Effector memory CD4-positive, alpha-beta T cell (primary cell): ENCODE measurements at regions not wholly inside any gene's neighbourhood (a gene's known extent, or its start where the extent isn't known, plus 50 kb on each side); places are given as distances from the start of the nearest gene placed in this dataset.

Experiments
- DNase-seq, 3 donors: peaks; one replicate each; pipeline ENCODE4 v3.0.0-alpha.2; 2020
- H3K27ac ChIP-seq: 2 replicates; pipeline ENCODE4 v1.7.0; 2013; ENCODE audit warnings: mild to moderate bottlenecking, low read length, moderate library complexity; ENCODE audit not compliant: insufficient read depth, poor library complexity, severe bottlenecking
- H3K27me3 ChIP-seq: replicated peaks from 2 replicates; pipeline ENCODE4 v1.7.0; 2013; ENCODE audit warnings: mild to moderate bottlenecking, low read length; ENCODE audit not compliant: insufficient read depth, control insufficient read depth, poor library complexity, severe bottlenecking
- H3K36me3 ChIP-seq: 2 replicates; pipeline ENCODE4 v1.7.0; 2013; ENCODE audit warnings: mild to moderate bottlenecking, low read length, moderate library complexity; ENCODE audit not compliant: control insufficient read depth, insufficient read depth
- H3K4me1 ChIP-seq: 2 replicates; pipeline ENCODE4 v1.7.0; 2013; ENCODE audit warnings: low read length, mild to moderate bottlenecking; ENCODE audit not compliant: control insufficient read depth, insufficient read depth, poor library complexity, severe bottlenecking
- H3K4me3 ChIP-seq: 2 replicates; pipeline ENCODE4 v1.7.0; 2013; ENCODE audit warnings: low read length, low read depth, mild to moderate bottlenecking; ENCODE audit not compliant: insufficient read depth, poor library complexity, severe bottlenecking
- H3K9me3 ChIP-seq: 2 replicates; pipeline ENCODE4 v1.7.0; 2013; ENCODE audit warnings: mild to moderate bottlenecking, low read length, moderate library complexity; ENCODE audit not compliant: control insufficient read depth

- H3K4me3 ChIP-seq = no peak overlapping the region
- no peaks in the 10 kb centered on the region for H3K36me3 ChIP-seq
- no peaks in the 10 kb centered on the region for H3K9me3 ChIP-seq
- no peaks in the 10 kb centered on the region for H3K4me1 ChIP-seq
- H3K27me3 ChIP-seq = no peaks in the 10 kb centered on the region
- H3K27ac ChIP-seq = no peak overlapping the region
- no peak for DNase-seq
These were observed 76.2 kb upstream of the HDAC4 start for GRCh38 chr2:239476757-239477585.

GRCh38 chr2:239476029-239476756 is 75.4 kb upstream of the HDAC4 start:
- Histone ChIP-seq H3K27ac (no peak overlapping the region), H3K36me3 (no peaks in the 10 kb centered on the region), H3K4me3 (no peak overlapping the region), H3K9me3 (no peaks in the 10 kb centered on the region), H3K27me3 (no peaks in the 10 kb centered on the region), H3K4me1 (no peaks in the 10 kb centered on the region)
- DNase-seq = no peak

GRCh38 chr2:239475161-239476028 is 74.6 kb upstream of the HDAC4 start:
- Histone ChIP-seq H3K27ac (no peak overlapping the region), H3K9me3 (no peaks in the 10 kb centered on the region), H3K27me3 (no peaks in the 10 kb centered on the region), H3K4me1 (no peaks in the 10 kb centered on the region), H3K4me3 (no peak overlapping the region), H3K36me3 (no peaks in the 10 kb centered on the region)
- DNase-seq = no peak

- no peak for DNase-seq
- Histone ChIP-seq H3K27ac (no peak overlapping the region), H3K27me3 (no peaks in the 10 kb centered on the region), H3K36me3 (no peaks in the 10 kb centered on the region), H3K4me1 (no peaks in the 10 kb centered on the region), H3K9me3 (no peaks in the 10 kb centered on the region), H3K4me3 (no peak overlapping the region)
These were observed 72.5 kb upstream of the HDAC4 start for GRCh38 chr2:239473211-239473805.

GRCh38 chr2:239472235-239472775 is 71.5 kb upstream of the HDAC4 start:
- Histone ChIP-seq H3K27me3 (no peaks in the 10 kb centered on the region), H3K27ac (no peak overlapping the region), H3K36me3 (no peaks in the 10 kb centered on the region), H3K4me3 (no peak overlapping the region), H3K9me3 (no peaks in the 10 kb centered on the region), H3K4me1 (no peaks in the 10 kb centered on the region)
- DNase-seq = no peak

GRCh38 chr2:239471011-239471792 is 70.4 kb upstream of the HDAC4 start:
- Histone ChIP-seq H3K27ac (no peak overlapping the region), H3K4me1 (no peaks in the 10 kb centered on the region), H3K4me3 (no peak overlapping the region), H3K27me3 (no peaks in the 10 kb centered on the region), H3K36me3 (no peaks in the 10 kb centered on the region), H3K9me3 (no peaks in the 10 kb centered on the region)
- DNase-seq = no peak

- DNase-seq = no peak
- Histone ChIP-seq H3K4me1 (no peaks in the 10 kb centered on the region), H3K9me3 (no peaks in the 10 kb centered on the region), H3K27me3 (no peaks in the 10 kb centered on the region), H3K36me3 (no peaks in the 10 kb centered on the region), H3K4me3 (no peak overlapping the region), H3K27ac (no peak overlapping the region)
These were observed 69.5 kb upstream of the HDAC4 start for GRCh38 chr2:239470151-239470900.

- H3K36me3 ChIP-seq = no peaks in the 10 kb centered on the region
- no peaks in the 10 kb centered on the region for H3K27me3 ChIP-seq
- H3K9me3 ChIP-seq = no peaks in the 10 kb centered on the region
- no peak overlapping the region for H3K4me3 ChIP-seq
- no peak overlapping the region for H3K27ac ChIP-seq
- H3K4me1 ChIP-seq = no peaks in the 10 kb centered on the region
- DNase-seq = no peak
These were observed 68.5 kb upstream of the HDAC4 start for GRCh38 chr2:239469106-239469960.
